ENCODE measurements at regions not wholly inside any gene's neighbourhood (a gene's known extent, or its start where the extent isn't known, plus 50 kb on each side); places are given as distances from the start of the nearest gene placed in this dataset.

GRCh38 chr10:24096281-24096680 is 112.7 kb upstream of the KIAA1217 start:
- DNase-seq (no peak), ATAC-seq (no peak)
- 32 to 47% methylated on average over 1 of the region's 1 CpG for WGBS, 2 donors

GRCh38 chr10:24097751-24098207 is 111.2 kb upstream of the KIAA1217 start:
- no peak for DNase-seq
- 78 to 83% methylated on average over 7 of the region's 7 CpGs for WGBS, 2 donors
- intact Hi-C loops (cut with DNase I) = no loop called here

More at GRCh38 chr10:24096281-24096680, 112.7 kb upstream of the KIAA1217 start:
- intact Hi-C loops (cut with DNase I) = no loop called here
- TF ChIP-seq, protein P1, sequence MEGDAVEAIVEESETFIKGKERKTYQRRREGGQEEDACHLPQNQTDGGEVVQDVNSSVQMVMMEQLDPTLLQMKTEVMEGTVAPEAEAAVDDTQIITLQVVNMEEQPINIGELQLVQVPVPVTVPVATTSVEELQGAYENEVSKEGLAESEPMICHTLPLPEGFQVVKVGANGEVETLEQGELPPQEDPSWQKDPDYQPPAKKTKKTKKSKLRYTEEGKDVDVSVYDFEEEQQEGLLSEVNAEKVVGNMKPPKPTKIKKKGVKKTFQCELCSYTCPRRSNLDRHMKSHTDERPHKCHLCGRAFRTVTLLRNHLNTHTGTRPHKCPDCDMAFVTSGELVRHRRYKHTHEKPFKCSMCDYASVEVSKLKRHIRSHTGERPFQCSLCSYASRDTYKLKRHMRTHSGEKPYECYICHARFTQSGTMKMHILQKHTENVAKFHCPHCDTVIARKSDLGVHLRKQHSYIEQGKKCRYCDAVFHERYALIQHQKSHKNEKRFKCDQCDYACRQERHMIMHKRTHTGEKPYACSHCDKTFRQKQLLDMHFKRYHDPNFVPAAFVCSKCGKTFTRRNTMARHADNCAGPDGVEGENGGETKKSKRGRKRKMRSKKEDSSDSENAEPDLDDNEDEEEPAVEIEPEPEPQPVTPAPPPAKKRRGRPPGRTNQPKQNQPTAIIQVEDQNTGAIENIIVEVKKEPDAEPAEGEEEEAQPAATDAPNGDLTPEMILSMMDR (IDR thresholded peaks at IDR 0.05) = no peak
- no peak for TF ChIP-seq POLR2A (IDR thresholded peaks at IDR 0.05)
- no peaks in the 10 kb centered on the region for H3K36me3 ChIP-seq (replicated peaks in 1 of 2; ENCODE audit: insufficient read depth in 1 of 2, low read depth in 2 of 2)
- no peaks in the 10 kb centered on the region for H3K27me3 ChIP-seq
- no peaks in the 10 kb centered on the region for H3K9me3 ChIP-seq
- H3K4me3 ChIP-seq = no peak overlapping the region
- H3K27ac ChIP-seq = no peak overlapping the region
- H3K4me1 ChIP-seq = no peaks in the 10 kb centered on the region

GRCh38 chr10:24104895-24105294 is 104.0 kb upstream of the KIAA1217 start:
- no peak for TF ChIP-seq POLR2A (IDR thresholded peaks at IDR 0.05)
- TF ChIP-seq, protein P1 (IDR thresholded peaks at IDR 0.05) = no peak
- intact Hi-C loops (cut with DNase I) = no loop called here
- 71 to 80% methylated on average over 1 of the region's 1 CpG for WGBS, 2 donors
- H3K27ac ChIP-seq = no peak overlapping the region
- no peak for ATAC-seq
- no peaks in the 10 kb centered on the region for H3K9me3 ChIP-seq
- no peaks in the 10 kb centered on the region for H3K4me1 ChIP-seq
- DNase-seq = no peak
- no peaks in the 10 kb centered on the region for H3K36me3 ChIP-seq (replicated peaks in 1 of 2; ENCODE audit: insufficient read depth in 1 of 2, low read depth in 2 of 2)
- H3K4me3 ChIP-seq = no peak overlapping the region
- H3K27me3 ChIP-seq = no peaks in the 10 kb centered on the region

More at GRCh38 chr10:24097751-24098207, 111.2 kb upstream of the KIAA1217 start:
- Histone ChIP-seq H3K4me1 (no peaks in the 10 kb centered on the region), H3K27ac (no peak overlapping the region), H3K36me3 (replicated peaks in 1 of 2; ENCODE audit: insufficient read depth in 1 of 2, low read depth in 2 of 2) (no peaks in the 10 kb centered on the region), H3K9me3 (no peaks in the 10 kb centered on the region), H3K4me3 (no peak overlapping the region), H3K27me3 (no peaks in the 10 kb centered on the region)
- no peak for ATAC-seq
- no peak for TF ChIP-seq POLR2A (IDR thresholded peaks at IDR 0.05)
- TF ChIP-seq, protein P1 (IDR thresholded peaks at IDR 0.05) = no peak

GRCh38 chr10:24113901-24114300 is 95.0 kb upstream of the KIAA1217 start:
- Histone ChIP-seq H3K9me3 (no peaks in the 10 kb centered on the region), H3K36me3 (replicated peaks in 1 of 2; ENCODE audit: insufficient read depth in 1 of 2, low read depth in 2 of 2) (no peaks in the 10 kb centered on the region), H3K4me1 (no peaks in the 10 kb centered on the region), H3K27me3 (no peaks in the 10 kb centered on the region), H3K27ac (no peak overlapping the region), H3K4me3 (no peak overlapping the region)
- DNase-seq (no peak), ATAC-seq (no peak)
- WGBS, 2 donors = 91 to 94% methylated on average over 3 of the region's 3 CpGs
- TF ChIP-seq, protein P1 (IDR thresholded peaks at IDR 0.05) = no peak
- TF ChIP-seq POLR2A (IDR thresholded peaks at IDR 0.05) = no peak
- intact Hi-C loops (cut with DNase I) = no loop called here

DNA sequence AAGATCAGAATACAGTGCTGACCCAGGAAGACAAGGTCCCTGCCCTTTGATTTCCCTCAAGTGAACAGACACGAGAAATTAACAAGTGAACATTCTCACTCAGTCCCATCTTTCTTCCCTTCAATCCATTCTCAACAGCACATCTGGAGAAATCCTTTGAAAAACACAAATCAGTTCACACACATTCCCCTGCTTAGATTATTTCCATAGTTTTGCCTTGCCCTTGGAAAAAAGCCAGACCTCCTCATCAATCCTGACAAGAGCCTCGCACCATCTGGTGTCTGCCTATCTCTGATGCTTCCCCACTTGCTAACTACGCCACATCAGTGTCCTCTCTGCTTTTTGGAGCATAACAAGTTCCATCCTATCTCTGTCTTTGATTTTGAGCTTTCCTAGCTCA is 94.4 kb upstream of the KIAA1217 start:
- intact Hi-C loops (cut with DNase I) = no loop called here
- H3K27me3 ChIP-seq = no peaks in the 10 kb centered on the region
- H3K36me3 ChIP-seq (replicated peaks in 1 of 2; ENCODE audit: insufficient read depth in 1 of 2, low read depth in 2 of 2) = no peaks in the 10 kb centered on the region
- TF ChIP-seq POLR2A (IDR thresholded peaks at IDR 0.05) = no peak
- H3K9me3 ChIP-seq = no peaks in the 10 kb centered on the region
- no peak overlapping the region for H3K4me3 ChIP-seq
- H3K4me1 ChIP-seq = no peaks in the 10 kb centered on the region
- no peak overlapping the region for H3K27ac ChIP-seq
- DNase-seq (no peak), ATAC-seq (no peak)
- 72% methylated on average over 3 of the region's 3 CpGs for whole genome bisulfite sequencing, 2 donors

All from body of pancreas (tissue), 4 donors.